ENCODE measurements at regions not wholly inside any gene's neighbourhood (a gene's known extent, or its start where the extent isn't known, plus 50 kb on each side); places are given as distances from the start of the nearest gene placed in this dataset.

DNA sequence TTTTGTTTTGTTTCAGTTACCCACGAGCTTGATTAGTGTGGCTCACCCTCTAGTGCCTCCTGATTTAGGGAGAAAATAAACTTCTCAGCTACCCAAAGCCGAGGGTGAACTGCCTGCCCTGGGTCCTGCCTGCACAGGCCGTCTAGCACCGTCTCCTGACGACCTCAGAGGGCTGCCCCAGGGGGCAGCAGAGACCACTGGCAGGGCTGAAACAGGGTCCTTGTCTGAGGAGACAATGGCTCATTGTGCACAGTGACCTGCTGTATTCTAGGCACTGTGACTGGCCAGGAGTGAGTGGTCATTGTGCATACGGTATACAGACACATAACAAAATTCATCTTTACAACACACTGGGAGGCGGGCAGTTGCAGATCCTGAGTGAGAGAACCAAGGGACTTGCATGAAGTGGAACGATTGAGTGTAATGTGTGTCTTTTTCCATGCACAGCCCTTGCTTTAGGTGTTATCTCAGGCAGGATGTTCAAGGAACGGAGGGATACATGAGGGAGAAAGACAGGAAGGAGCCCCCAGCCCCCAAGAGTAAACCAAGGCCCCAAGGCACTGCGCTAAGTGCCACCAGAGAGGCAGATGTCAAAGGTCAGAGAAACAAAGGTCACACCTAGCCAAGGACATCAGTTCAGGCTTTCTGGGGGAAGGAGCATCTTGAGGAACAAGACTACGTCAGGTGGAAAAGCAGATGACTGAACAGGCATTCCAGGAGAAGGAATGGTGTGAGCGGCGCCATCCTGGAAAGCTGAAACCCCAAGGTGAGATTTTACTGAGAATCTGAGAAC is 421.3 kb downstream of the LPIN1 start:
- TF ChIP-seq, protein P1, sequence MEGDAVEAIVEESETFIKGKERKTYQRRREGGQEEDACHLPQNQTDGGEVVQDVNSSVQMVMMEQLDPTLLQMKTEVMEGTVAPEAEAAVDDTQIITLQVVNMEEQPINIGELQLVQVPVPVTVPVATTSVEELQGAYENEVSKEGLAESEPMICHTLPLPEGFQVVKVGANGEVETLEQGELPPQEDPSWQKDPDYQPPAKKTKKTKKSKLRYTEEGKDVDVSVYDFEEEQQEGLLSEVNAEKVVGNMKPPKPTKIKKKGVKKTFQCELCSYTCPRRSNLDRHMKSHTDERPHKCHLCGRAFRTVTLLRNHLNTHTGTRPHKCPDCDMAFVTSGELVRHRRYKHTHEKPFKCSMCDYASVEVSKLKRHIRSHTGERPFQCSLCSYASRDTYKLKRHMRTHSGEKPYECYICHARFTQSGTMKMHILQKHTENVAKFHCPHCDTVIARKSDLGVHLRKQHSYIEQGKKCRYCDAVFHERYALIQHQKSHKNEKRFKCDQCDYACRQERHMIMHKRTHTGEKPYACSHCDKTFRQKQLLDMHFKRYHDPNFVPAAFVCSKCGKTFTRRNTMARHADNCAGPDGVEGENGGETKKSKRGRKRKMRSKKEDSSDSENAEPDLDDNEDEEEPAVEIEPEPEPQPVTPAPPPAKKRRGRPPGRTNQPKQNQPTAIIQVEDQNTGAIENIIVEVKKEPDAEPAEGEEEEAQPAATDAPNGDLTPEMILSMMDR (IDR thresholded peaks at IDR 0.05), result no peak
- TF ChIP-seq POLR2A (IDR thresholded peaks at IDR 0.05), result no peak
